PC-9 (cell line): ENCODE measurements at regions not wholly inside any gene's neighbourhood (a gene's known extent, or its start where the extent isn't known, plus 50 kb on each side); places are given as distances from the start of the nearest gene placed in this dataset.

Experiments
- EZH2 ChIP-seq: fragments of 200-600 bp; sonication (generic); IDR thresholded peaks from 2 replicates; pipeline ENCODE4 v1.8.0; 2017; ENCODE audit warnings: antibody characterized with exemption, low read depth
- TF ChIP-seq, protein P1 (sequence below): fragments of 200-600 bp; sonication (generic); conservative IDR thresholded peaks from 2 replicates; pipeline ENCODE4 v1.6.1; 2017; ENCODE audit warnings: mixed run types, antibody characterized with exemption, mild to moderate bottlenecking, moderate library complexity

DNA sequence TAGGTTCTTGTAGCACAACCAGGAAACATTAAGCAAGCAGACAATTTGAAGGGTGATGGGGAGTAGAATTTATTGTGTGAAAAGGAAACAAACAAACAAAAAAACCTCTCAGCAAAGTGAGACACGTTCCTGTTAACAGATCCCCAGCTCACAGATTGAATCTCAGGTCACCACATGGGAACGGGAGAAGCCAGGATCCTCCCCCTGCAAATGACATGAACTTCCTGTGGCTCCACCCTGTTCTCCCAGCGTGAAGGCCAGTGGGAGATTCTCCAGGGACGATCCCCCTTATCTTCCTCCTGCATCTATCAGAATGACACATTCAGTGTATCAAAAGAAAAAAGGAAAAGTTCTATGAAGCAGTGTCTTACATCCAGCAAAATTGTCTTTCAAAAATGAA lies 1488.1 kb downstream of the OTOL1 start:
- TF ChIP-seq, protein P1, sequence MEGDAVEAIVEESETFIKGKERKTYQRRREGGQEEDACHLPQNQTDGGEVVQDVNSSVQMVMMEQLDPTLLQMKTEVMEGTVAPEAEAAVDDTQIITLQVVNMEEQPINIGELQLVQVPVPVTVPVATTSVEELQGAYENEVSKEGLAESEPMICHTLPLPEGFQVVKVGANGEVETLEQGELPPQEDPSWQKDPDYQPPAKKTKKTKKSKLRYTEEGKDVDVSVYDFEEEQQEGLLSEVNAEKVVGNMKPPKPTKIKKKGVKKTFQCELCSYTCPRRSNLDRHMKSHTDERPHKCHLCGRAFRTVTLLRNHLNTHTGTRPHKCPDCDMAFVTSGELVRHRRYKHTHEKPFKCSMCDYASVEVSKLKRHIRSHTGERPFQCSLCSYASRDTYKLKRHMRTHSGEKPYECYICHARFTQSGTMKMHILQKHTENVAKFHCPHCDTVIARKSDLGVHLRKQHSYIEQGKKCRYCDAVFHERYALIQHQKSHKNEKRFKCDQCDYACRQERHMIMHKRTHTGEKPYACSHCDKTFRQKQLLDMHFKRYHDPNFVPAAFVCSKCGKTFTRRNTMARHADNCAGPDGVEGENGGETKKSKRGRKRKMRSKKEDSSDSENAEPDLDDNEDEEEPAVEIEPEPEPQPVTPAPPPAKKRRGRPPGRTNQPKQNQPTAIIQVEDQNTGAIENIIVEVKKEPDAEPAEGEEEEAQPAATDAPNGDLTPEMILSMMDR, result no peak
- no peak for TF ChIP-seq EZH2
